NCI-H2107 treated with DMSO at 0.1 percent for 48 hours (cell line): ENCODE measurements at regions not wholly inside any gene's neighbourhood (a gene's known extent, or its start where the extent isn't known, plus 50 kb on each side); places are given as distances from the start of the nearest gene placed in this dataset.
"Not testable (repeated sequence)": the region's sequence is repeated elsewhere in the genome, so short reads cannot be mapped to it uniquely, and the experiment has no call there.

ENCODE experiments used
- DNase-seq: peaks from one replicate; lab custom pipeline; 2025; ENCODE audit not compliant: unreplicated experiment; lab: John Stamatoyannopoulos, UW

DNA sequence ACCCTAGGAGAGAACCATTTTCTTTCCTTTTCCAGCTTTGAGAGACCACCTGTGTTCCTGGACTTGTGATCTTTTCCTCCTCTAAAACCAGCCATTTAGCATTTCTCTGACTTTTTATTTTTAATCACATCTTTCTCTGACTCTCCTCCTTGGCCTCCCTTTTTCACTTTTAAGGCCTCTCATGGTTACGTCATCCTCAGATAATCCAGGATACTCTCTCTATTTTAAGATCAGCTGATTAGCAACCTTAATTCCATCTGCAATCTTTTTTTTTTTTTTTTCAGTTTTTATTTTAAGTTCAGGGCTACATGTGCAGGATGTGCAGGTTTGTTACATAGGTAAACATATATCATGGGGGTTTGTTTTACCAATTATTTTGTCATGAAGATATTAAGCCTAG lies 54.0 kb downstream of the RFPL4B start:
- no peak for DNase-seq

- DNase-seq: peak; percentile 37
Observed at GRCh38 chr6:112407101-112407590, 60.0 kb downstream of the RFPL4B start.

- DNase-seq: no peak
Observed at GRCh38 chr6:112408522-112408921, 61.4 kb downstream of the RFPL4B start.

DNA sequence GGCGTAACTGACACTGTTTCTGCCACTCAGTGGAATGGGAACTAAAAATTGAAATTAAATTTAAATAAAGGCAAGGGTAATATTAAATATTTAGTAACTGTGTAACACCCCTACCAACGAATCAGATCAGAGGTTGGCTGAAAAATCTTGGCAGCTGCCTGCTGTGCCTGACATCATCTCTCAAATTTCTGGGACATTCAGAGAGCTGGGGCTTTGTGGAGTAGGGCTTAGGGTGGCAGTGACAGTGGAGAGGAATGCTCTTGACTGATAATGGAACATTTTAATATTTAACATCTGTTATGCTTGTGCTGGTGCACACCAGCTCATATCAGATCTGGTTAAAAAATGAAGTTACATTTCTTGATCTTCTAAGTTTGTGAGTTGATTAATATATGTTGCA lies 62.2 kb downstream of the RFPL4B start:
- no peak for DNase-seq

- DNase-seq: no peak
Observed at GRCh38 chr6:112413780-112414179, 66.7 kb downstream of the RFPL4B start.

DNA sequence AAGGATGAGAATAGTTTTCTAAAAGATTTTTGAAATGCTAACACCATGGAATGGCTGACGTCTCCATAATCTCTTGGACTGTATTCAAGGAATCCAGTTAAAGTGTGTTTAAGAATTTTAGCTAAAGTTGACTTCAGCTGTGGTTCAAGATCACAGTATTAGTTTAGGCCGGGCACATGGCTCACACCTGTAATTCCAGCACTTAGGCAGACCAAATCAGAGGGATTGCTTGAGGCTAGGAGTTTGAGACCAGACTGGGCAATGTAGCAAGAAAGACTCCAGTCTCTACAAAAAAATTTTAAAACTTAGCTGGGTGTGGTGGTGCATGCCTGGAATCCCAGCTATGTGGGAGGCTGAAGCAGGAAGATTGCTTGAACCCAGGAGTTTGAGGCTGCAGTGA lies 68.2 kb downstream of the RFPL4B start:
- DNase-seq: no peak

- no peak for DNase-seq
Observed at GRCh38 chr6:112416866-112417265, 69.7 kb downstream of the RFPL4B start.

GRCh38 chr6:112427011-112427410 lies 79.9 kb downstream of the RFPL4B start:
- DNase-seq: not testable (repeated sequence)

DNA sequence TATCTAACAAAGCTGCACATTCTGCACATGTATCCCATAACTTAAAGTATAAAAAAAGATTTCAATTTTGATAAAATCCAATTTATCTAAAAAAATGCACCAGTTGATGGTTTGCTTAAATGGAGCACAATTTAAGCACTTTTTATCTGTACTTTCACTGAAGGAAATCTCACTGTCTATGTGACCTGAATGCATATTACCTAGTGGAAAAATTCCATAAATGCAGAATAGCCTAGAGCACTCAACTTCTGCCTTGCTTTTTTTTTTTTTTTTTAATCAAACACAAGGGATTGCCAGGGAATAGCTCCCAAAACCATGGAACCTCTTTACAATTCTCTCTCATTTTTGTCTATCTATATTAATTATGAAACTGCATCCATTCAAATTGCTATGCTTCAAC lies 80.4 kb downstream of the RFPL4B start:
- no peak for DNase-seq

DNA sequence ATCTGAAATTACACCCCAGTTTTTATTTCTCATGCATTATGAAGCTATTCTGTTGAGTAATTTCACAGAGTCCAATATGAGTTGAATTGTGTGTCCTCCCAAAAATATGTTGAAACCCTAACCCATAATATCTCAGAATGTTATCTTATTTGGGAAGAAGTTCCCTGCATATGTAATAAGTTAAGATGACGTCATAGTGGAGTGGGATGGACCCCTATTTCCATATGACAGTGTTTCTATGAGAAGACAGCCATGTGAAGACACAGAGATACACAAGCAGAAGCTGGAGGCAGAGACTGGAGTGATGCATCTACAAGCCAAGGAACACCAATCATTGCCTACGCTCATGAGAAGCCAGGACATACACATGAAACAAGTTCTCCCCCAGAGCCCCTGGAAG lies 81.3 kb downstream of the RFPL4B start:
- DNase-seq: no peak

GRCh38 chr6:112429226-112429625 lies 82.1 kb downstream of the RFPL4B start:
- no peak for DNase-seq

DNA sequence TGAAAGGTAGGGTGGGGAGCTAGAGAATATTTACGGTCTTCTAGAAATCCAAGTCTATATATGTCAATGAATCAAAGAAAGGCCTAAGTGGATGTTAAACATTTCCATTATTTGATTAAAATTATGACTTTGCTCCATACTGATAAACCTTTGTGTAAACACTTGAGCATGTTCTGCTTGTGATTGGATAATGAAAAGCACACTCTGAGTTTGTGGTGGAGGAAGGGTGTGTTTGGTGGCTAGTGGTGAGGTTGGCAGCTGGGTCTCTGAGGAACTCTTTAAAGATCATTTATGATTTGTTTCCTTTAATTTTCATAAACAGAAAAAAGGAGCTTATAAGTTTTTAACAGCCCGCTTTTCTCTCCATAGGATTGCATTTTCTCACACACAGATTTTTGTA lies 84.7 kb downstream of the RFPL4B start:
- DNase-seq: no peak

DNA sequence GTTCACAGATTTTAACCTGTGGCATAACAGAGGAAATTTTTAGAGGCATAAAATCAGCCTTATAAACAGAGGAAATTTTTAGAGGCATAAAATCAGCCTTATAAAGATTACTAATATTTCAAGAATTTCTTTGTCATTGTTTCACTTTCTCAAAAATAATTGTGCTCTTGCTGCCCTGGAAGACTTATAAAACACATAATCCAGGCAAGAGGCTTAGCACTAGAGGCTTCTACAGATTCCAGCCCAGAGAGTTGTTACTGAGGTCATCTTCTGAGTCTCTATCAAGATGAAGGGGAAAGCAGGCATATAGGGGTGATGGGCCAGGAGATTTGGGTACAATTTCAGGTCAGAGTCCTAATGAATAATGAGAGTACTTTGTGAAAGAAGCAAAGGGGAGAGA lies 85.7 kb downstream of the RFPL4B start:
- no peak for DNase-seq

- DNase-seq: peak; percentile 79
Observed at GRCh38 chr6:112433457-112433856, 86.3 kb downstream of the RFPL4B start.

DNA sequence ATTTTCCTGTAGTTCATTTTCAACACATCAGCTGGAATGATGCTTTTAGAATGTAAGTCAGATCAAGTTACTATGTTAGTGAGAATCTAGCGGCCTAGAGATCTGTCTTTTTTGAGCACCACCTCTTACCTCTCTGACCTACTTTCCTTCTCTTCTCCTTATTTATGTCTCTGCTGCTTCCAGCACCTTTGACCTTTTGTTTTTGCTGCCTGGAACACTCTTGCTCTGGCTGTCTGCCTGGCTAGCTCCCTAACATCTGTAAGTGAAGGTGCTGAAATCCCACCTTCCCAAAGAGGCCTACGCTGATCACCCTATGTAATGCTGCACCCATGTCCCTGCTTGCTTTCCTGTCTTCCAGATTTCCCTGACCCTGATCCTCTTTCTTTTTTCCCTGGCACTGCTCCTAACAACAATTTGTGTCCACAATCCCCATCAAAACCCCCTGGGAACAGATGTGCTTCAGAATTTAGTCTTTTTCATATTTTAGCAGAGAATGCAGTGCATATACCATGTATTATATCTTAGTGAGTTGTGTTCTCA lies 87.8 kb downstream of the RFPL4B start:
- no peak for DNase-seq

- DNase-seq: no peak
Observed at GRCh38 chr6:112437058-112437457, 89.9 kb downstream of the RFPL4B start.

DNA sequence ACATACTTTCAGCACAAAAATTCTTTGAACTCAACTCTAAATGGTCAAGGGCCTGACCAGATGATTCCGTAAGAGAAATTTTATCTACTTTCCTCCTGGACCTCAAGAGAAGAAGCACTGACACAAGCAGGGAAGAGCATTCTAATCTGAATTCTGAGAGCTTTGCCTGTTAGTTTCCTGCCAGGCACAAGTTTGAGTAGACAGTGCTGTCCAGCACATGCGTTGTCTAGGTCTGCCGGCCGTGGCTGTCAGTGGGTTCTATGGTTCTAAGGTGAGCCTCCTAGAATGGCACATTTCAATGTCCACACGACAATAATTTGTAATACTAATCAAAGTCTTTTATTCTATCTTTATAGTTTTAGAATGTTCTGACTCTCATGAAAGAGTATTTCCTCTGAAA lies 91.9 kb downstream of the RFPL4B start:
- DNase-seq: no peak

DNA sequence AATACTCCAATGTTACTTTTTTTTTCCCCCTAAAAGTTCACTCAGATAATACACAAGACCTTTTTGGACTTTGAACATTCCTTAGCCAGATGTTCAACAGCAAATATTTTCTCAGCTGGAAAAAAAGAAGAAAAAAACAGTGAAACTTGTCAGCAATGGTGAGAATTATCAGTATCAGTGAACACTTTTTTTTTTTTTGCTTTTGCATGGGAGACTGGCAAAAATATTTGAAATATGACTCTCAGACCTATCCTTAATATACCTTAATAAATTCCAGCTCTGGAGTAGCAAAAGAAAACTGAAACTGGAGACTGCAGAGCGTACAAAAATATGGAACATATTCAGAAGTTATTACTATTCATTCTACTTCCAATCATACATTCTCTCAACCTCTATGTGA lies 92.3 kb downstream of the RFPL4B start:
- no peak for DNase-seq

DNA sequence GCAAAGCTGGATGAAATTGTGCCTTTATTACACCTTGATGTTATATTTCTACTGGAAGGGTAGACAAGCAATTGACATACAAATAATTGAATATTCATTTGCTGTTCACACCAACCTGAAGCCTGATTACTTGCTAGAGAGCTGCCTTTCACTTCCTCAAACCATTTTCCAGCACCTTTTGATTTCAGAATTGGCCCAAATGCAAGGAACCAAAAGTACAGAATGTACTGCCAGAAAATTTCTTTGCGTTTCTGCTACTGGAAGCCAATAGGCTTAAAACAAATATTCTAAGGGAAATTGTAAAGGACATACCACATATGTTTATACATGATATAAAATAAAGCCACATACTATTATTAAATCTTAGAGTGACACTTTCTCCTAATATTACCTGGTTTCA lies 94.5 kb downstream of the RFPL4B start:
- DNase-seq: no peak

DNA sequence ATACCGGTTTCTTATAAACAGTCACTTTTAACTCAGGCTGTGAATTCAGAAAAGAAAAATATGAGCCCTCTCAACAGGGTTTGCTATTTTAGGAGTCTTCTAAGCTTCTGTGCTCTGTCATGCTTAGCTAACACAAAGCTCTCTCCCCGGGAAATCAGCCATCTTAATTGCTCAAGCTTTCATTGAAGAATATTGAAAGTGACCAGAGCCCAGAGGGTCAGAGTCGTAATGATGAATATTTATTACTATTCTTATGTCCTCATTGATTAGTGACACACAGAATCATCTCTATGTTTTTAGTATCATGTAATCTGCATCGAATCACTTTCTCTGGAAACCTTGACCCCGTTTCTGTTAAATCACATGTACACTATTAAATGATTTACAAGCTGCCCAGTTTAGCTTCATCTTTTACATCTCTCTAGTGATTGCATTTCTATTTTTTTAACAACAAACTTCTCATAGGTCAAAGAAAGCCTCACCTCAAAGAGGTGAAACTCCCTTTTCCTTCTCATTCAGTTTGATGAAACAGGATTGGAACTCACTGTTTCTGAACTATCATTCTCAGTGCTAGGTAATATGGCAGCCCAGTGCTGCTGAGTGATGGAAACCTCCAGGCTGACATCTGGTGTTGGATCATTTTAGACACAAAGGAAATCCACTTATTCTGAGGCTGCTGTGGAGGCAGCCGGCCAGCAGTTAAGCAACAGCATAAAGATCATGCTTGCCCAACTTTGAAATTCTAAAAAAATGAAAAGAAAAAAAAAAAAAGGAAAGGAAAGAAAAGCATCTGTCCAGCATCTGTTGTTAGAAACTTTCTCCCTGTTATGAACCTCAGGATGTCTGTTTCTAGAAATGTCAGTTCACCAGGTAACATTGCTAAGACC lies 96.3 kb downstream of the RFPL4B start:
- no peak for DNase-seq

GRCh38 chr6:112448786-112449185 lies 101.7 kb downstream of the RFPL4B start:
- not testable (repeated sequence) for DNase-seq

DNA sequence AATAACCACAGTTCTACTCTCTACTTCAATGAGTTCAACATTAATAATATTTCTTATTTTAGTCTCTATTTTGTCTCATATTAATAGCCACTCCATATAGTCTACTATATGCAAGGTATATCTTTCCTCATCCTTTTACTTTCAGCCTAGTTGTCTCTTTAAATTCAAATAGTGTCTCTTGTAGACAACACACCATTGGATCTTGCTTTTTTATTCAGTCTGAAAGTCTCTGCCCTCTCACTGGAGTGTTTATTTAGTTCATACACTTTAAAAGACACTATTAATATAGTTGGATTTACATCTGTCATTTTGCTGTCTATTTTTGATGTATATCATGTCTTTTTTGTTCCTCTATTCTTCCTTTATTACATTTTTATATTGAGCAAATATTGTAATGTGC lies 103.5 kb downstream of the RFPL4B start:
- no peak for DNase-seq

GRCh38 chr6:112457886-112458285 lies 110.8 kb downstream of the RFPL4B start:
- no peak for DNase-seq
